ENCODE measurements at regions not wholly inside any gene's neighbourhood (a gene's known extent, or its start where the extent isn't known, plus 50 kb on each side); places are given as distances from the start of the nearest gene placed in this dataset.

GRCh38 chr1:185581961-185582725 is 152.0 kb upstream of the HMCN1 start:
- no peak for TF ChIP-seq CTCF (IDR thresholded peaks at IDR 0.05; ENCODE audit: borderline replicate concordance)
- no peak overlapping the region for H3K4me3 ChIP-seq
- no peaks in the 10 kb centered on the region for H3K36me3 ChIP-seq
- intact Hi-C loops (cut with micrococcal nuclease), result loop anchor here (10.0 kb wide), 1 partner anchor 137 kb away; no protein-coding TSS in a partner anchor
- H3K9me3 ChIP-seq (replicated peaks), result peaks cover 60% of the 10 kb centered on the region
- no peak overlapping the region for H3K27ac ChIP-seq (replicated peaks)
- no peaks in the 10 kb centered on the region for H3K4me1 ChIP-seq
- no peak for DNase-seq
- H3K27me3 ChIP-seq (ENCODE audit: low read depth), result no peaks in the 10 kb centered on the region

GRCh38 chr1:185581020-185581419 is 153.2 kb upstream of the HMCN1 start:
- DNase-seq, result no peak
- intact Hi-C loops (cut with micrococcal nuclease), result loop anchor here (10.0 kb wide), 1 partner anchor 136 kb away; no protein-coding TSS in a partner anchor
- TF ChIP-seq CTCF (IDR thresholded peaks at IDR 0.05; ENCODE audit: borderline replicate concordance), result no peak
- Histone ChIP-seq H3K27me3 (ENCODE audit: low read depth) (no peaks in the 10 kb centered on the region), H3K4me1 (no peaks in the 10 kb centered on the region), H3K4me3 (no peak overlapping the region), H3K9me3 (replicated peaks) (peaks cover 64% of the 10 kb centered on the region), H3K36me3 (no peaks in the 10 kb centered on the region), H3K27ac (replicated peaks) (no peak overlapping the region)

GRCh38 chr1:185578293-185578692 is 155.9 kb upstream of the HMCN1 start:
- no peak for DNase-seq
- H3K36me3 ChIP-seq, result no peaks in the 10 kb centered on the region
- intact Hi-C loops (cut with micrococcal nuclease), result no loop called here
- peaks cover 51% of the 10 kb centered on the region for H3K9me3 ChIP-seq (replicated peaks)
- no peak overlapping the region for H3K4me3 ChIP-seq
- no peaks in the 10 kb centered on the region for H3K4me1 ChIP-seq
- no peak overlapping the region for H3K27ac ChIP-seq (replicated peaks)
- no peak for TF ChIP-seq CTCF (IDR thresholded peaks at IDR 0.05; ENCODE audit: borderline replicate concordance)
- H3K27me3 ChIP-seq (ENCODE audit: low read depth), result no peaks in the 10 kb centered on the region

- intact Hi-C loops (cut with micrococcal nuclease), result no loop called here
- no peaks in the 10 kb centered on the region for H3K36me3 ChIP-seq
- no peaks in the 10 kb centered on the region for H3K27me3 ChIP-seq (ENCODE audit: low read depth)
- no peak overlapping the region for H3K4me3 ChIP-seq
- DNase-seq, result no peak
- H3K27ac ChIP-seq (replicated peaks), result no peak overlapping the region
- H3K9me3 ChIP-seq (replicated peaks), result peaks cover 26% of the 10 kb centered on the region
- TF ChIP-seq CTCF (IDR thresholded peaks at IDR 0.05; ENCODE audit: borderline replicate concordance), result no peak
- no peaks in the 10 kb centered on the region for H3K4me1 ChIP-seq
These were observed 159.9 kb upstream of the HMCN1 start for GRCh38 chr1:185574139-185574875.

- no peak for DNase-seq
- Histone ChIP-seq H3K9me3 (replicated peaks) (peaks cover 20% of the 10 kb centered on the region), H3K27me3 (ENCODE audit: low read depth) (no peaks in the 10 kb centered on the region), H3K4me1 (peaks cover 4% of the 10 kb centered on the region), H3K4me3 (no peak overlapping the region), H3K36me3 (no peaks in the 10 kb centered on the region), H3K27ac (replicated peaks) (no peak overlapping the region)
- TF ChIP-seq CTCF (IDR thresholded peaks at IDR 0.05; ENCODE audit: borderline replicate concordance), result no peak
- intact Hi-C loops (cut with micrococcal nuclease), result no loop called here
These were observed 160.5 kb upstream of the HMCN1 start for GRCh38 chr1:185573677-185574076.
